GM18520 (cell line): ENCODE measurements at regions not wholly inside any gene's neighbourhood (a gene's known extent, or its start where the extent isn't known, plus 50 kb on each side); places are given as distances from the start of the nearest gene placed in this dataset.

ENCODE experiments used
- ATAC-seq: cut with Tn5 transposase; IDR thresholded peaks from one replicate; pipeline ENCODE4 v1.9.1; 2021; ENCODE audit not compliant: unreplicated experiment

DNA sequence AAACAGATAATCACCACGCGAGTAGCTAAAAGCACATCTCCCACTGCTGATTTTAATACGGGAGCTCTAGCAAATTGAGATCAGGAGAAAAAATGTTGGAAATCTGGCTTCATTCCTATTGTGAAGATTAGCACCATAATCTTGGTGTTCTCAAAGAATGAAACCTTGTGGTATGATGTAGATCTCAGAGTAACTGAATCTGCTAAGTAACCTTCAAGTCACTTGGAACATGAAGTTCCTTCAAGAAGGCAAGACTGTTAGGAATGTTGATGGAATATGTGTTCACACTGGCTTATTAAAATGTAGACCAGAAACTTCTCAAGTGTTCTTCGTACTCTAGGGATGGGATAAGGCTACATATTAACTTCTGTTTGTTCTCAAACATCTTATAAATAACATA, 117.4 kb upstream of the CHRM3 start:
- no peak for ATAC-seq

- no peak for ATAC-seq
These were observed 118.4 kb upstream of the CHRM3 start for GRCh38 chr1:239268007-239268406.

DNA sequence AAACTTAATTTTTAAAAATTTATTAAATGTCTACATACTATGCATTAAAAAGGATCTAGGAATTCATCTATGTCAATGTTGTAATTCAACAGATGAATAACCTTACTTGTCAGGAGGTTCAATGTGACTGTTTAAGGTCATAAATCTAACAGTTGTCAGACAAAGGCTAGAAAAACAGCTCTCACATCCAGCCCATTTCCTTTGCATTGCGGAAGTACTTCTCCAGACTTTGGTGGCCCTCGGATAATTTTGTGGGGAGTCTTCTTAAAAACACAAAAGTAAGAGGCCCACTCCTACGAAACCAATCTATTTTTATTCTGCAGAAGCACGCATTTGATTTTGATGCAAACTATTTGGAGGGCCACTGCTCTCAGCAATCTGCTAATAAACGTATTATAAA, 122.6 kb upstream of the CHRM3 start:
- no peak for ATAC-seq

- ATAC-seq, result no peak
These were observed 123.8 kb upstream of the CHRM3 start for GRCh38 chr1:239262538-239262937.

DNA sequence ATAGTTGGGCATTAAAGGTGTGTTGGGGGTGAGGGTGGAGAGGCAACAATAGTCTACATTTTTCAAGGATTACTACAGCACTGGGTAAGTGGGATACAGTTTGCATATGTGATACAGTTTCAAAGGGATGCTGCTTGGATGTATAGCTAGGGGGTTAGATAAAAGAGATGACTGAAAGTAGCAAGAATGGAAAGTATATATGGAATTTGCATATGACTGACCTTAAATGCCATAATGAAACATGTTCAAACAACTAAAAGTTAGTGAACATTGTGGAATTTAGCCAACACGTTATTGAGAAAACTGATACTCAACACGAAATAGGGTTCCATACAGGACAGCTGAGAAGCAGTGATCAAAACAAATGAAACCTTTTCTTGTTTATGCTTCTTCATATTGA, 124.8 kb upstream of the CHRM3 start:
- ATAC-seq, result no peak

DNA sequence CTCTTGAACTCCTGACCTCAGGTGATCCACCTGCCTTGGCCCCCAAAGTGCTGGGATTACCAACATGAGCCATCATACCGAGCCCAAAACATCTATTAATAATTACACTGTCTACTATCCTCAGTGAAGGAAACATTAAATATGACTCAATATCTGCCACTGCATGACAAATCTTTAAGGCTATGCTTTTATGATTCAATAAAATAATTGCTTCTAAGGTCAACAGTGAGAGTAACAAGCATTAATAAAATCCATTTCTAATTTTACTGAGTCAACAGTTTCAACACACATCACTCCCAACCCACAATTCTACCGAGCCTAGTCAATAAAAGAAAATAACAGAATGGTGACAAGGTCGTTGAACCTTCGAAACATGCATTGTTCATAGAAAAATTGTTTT, 125.5 kb upstream of the CHRM3 start:
- ATAC-seq, result no peak

DNA sequence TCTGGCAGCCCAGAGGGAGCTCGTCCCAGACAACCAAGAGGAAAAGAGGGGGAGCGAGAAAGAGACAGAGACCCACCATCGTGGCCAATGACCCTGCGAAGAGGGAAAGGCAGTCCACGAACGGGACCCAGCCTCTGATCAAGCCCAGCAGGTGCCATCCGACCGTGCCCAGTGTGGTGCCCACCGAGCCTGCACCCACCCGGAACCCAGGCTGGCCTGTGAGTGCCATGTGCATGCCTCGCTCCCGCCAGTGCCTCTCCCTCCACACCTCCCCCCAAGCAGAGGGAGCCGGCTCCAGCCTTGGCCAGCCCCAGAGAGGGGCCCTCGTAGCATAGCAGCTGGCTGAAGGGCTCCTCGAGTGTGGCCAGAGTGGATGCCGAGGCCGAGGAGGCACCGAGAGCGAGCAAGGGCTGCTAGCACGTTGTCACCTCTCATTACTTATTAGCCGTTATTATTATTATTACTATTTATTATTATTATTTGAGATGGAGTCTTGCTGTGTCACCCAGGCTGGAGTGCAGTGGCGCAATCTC, 130.7 kb upstream of the CHRM3 start:
- ATAC-seq, result no peak

GRCh38 chr1:239254999-239255398, 131.4 kb upstream of the CHRM3 start:
- no peak for ATAC-seq

- ATAC-seq, result no peak
These were observed 133.3 kb upstream of the CHRM3 start for GRCh38 chr1:239253032-239253431.

- no peak for ATAC-seq
These were observed 135.9 kb upstream of the CHRM3 start for GRCh38 chr1:239250353-239251035.

GRCh38 chr1:239247285-239247684, 139.1 kb upstream of the CHRM3 start:
- no peak for ATAC-seq

GRCh38 chr1:239244084-239244483, 142.3 kb upstream of the CHRM3 start:
- ATAC-seq, result no peak

DNA sequence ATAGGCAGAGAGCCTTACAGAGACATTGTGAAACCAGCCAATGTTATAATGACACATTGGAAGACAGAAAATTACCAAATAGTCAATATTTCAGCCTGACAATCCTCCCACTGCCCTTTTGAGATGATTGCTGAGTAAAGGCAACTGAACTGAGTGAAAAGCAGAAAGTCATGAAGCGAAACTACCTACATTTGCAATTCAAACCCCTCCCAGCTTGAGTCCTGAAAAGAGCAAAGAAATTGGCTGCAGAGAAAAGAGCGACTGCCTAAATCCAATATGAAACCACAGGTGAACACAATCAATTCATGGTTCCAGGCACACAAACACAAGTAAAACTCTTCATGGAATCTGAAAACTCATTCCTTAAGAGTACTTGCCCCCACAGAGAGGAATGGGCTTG, 143.4 kb upstream of the CHRM3 start:
- ATAC-seq, result no peak

- no peak for ATAC-seq
These were observed 144.0 kb upstream of the CHRM3 start for GRCh38 chr1:239242404-239242803.

DNA sequence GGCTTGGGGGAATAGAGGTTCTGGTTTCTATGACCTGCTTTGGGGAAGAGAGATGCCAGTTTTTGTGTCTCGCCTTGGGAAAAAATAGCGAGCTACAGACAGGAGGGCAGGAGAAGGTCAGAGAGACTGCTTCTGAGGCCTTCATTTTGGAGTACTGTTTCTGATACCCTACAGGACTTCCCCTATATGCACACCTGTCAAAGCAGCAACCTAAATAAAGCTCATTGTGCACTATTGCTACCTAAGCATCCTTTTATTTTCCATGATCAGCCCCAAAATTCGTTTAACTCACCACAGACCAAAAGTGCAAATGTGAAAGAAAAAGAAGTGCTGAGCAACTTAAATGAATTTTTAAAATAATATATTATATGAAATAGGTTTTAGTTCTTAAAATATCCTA, 145.6 kb upstream of the CHRM3 start:
- no peak for ATAC-seq

- no peak for ATAC-seq
These were observed 146.8 kb upstream of the CHRM3 start for GRCh38 chr1:239239529-239239928.

DNA sequence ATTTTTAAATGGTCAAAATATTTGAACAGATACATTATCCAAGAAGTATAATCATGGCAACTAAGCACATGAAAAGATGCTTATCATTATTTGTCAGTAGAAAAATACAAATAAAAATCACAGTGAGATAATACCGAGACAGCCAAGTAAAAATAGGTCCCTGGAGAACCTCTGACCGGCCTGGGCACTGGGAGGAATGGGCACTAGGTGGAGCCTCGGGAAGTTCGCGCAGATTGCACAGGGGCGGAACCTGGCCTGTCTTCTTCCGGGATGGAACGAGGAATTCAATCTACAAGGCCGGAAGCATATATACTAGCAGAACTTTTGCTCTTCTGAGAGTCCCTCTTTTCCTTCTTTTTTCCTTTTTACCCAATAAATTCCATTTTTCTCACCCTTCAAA, 148.5 kb upstream of the CHRM3 start:
- ATAC-seq, result no peak

DNA sequence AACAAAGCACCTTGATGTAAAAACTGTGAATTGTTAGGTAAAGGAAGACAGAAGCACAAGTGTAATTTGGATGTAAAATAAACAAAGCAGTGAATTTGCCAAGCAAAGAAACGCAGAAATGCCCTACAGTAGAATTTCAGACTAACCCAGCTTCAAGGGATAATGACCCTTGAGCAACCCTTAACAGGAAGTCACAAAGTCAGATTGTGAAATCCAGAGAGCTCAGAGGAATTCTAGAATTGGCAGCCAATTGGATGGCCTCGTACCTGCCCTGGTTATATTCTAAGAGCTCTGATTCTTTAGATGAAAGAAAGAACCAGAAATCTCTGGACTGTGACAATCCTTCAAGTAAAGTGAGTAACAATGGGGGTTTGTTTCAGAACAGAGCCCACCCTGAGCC, 152.7 kb upstream of the CHRM3 start:
- ATAC-seq, result no peak

DNA sequence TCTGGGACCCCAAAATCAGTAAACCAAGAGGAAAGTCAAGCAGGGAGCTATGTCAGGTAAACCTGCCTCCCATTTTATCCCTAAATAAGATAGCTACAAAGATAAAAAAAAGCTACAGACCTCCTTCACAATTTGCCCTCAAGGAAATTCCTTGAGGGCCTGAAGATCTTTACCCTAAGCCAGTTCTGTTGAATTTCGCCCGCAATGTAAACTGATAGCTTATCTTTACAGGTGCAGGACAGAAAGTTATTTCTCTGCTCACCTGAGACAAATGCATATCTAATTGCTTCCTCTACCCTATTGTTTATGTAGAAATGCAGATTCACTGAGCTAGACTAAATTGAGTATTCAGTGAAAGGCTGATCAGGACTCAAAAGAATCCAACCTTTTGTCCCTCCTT, 153.4 kb upstream of the CHRM3 start:
- no peak for ATAC-seq

- ATAC-seq, result no peak
These were observed 157.9 kb upstream of the CHRM3 start for GRCh38 chr1:239228451-239228850.

GRCh38 chr1:239225396-239225795, 161.0 kb upstream of the CHRM3 start:
- ATAC-seq, result no peak

DNA sequence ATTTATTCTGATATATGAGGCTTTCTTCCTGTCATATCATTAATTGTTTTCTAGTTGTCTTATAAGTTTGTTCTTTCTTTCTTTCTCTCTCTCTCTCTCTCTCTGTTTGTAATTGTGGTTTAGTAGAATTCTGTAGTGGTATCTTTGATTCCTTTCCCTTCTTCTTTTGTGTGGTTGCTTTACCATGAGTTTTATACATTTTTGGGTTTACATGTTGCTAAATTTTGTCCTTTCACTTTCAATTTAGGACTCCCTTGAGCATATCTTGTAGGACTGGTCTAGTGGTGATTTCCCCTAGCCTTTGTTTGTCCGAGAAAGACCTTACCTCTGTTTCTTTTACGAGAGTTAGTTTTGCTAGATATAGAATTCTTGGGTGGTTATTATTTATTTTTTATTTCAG, 162.3 kb upstream of the CHRM3 start:
- no peak for ATAC-seq

GRCh38 chr1:239222999-239223398, 163.4 kb upstream of the CHRM3 start:
- ATAC-seq, result no peak
